GM23338 (cell line): ENCODE measurements at regions not wholly inside any gene's neighbourhood (a gene's known extent, or its start where the extent isn't known, plus 50 kb on each side); places are given as distances from the start of the nearest gene placed in this dataset.

Source experiments
- ATAC-seq: fragments of 200-7000 bp; cut with Tn5 transposase; 3 replicates; pipeline ENCODE4 v1.9.1; 2020
- DNase-seq: peaks from one replicate; pipeline ENCODE4 v3.0.0-alpha.2; 2015; ENCODE audit warnings: low spot score
- H2AFZ ChIP-seq: fragments of 200-600 bp; sonication (generic); 2 replicates; pipeline ENCODE4 v1.8.0; 2016; ENCODE audit warnings: antibody characterized with exemption, mild to moderate bottlenecking, moderate library complexity
- H3F3A ChIP-seq: fragments of 200-600 bp; sonication (generic); replicated peaks from 2 replicates; pipeline ENCODE4 v1.8.0; 2017; ENCODE audit warnings: antibody characterized with exemption, mixed run types, low read depth
- H3K27ac ChIP-seq: fragments of 200-600 bp; sonication (generic); 2 replicates; pipeline ENCODE4 v1.6.1; 2016; ENCODE audit warnings: low read depth
- H3K27me3 ChIP-seq: fragments of 200-600 bp; sonication (generic); 2 replicates; pipeline ENCODE4 v1.8.0; 2016; ENCODE audit warnings: mild to moderate bottlenecking, mixed run types, moderate library complexity; ENCODE audit not compliant: insufficient read depth
- H3K36me3 ChIP-seq: fragments of 200-600 bp; sonication (generic); 2 replicates; pipeline ENCODE4 v1.8.0; 2016; ENCODE audit warnings: mild to moderate bottlenecking; ENCODE audit not compliant: insufficient read depth
- H3K4me1 ChIP-seq: fragments of 200-600 bp; sonication (generic); 2 replicates; pipeline ENCODE4 v1.8.0; 2016; ENCODE audit warnings: mild to moderate bottlenecking, moderate library complexity; ENCODE audit not compliant: insufficient read depth
- H3K4me2 ChIP-seq: fragments of 200-600 bp; sonication (generic); 2 replicates; pipeline ENCODE4 v1.7.1; 2017; ENCODE audit warnings: mixed run types
- H3K4me3 ChIP-seq: fragments of 200-600 bp; sonication (generic); 2 replicates; pipeline ENCODE4 v1.6.1; 2016; ENCODE audit warnings: mixed run types
- H3K79me2 ChIP-seq: fragments of 200-600 bp; sonication (generic); replicated peaks from 2 replicates; pipeline ENCODE4 v1.8.0; 2017; ENCODE audit warnings: mild to moderate bottlenecking; ENCODE audit not compliant: insufficient read depth
- H3K9me2 ChIP-seq: fragments of 200-600 bp; sonication (generic); 2 replicates; pipeline ENCODE4 v1.8.0; 2017; ENCODE audit not compliant: insufficient read depth
- H4K20me1 ChIP-seq: fragments of 200-600 bp; sonication (generic); replicated peaks from 2 replicates; pipeline ENCODE4 v1.8.0; 2017; ENCODE audit warnings: mild to moderate bottlenecking; ENCODE audit not compliant: insufficient read depth
- H3K27ac Mint-ChIP-seq: 2 replicates; pipeline ENCODE4 v1.8.0; 2020; ENCODE audit warnings: inconsistent platforms, mild to moderate bottlenecking, moderate library complexity, mixed read lengths
- H3K27me3 Mint-ChIP-seq: 3 replicates; pipeline ENCODE4 v1.8.0; 2022; ENCODE audit warnings: low read depth, mild to moderate bottlenecking, moderate library complexity, mixed read lengths, inconsistent platforms; ENCODE audit not compliant: insufficient read depth, poor library complexity
- H3K36me3 Mint-ChIP-seq: 3 replicates; pipeline ENCODE4 v1.8.0; 2021; ENCODE audit warnings: low read depth, mild to moderate bottlenecking, inconsistent platforms, moderate library complexity, mixed read lengths
- H3K4me1 Mint-ChIP-seq: 3 replicates; pipeline ENCODE4 v1.8.0; 2020; ENCODE audit warnings: mild to moderate bottlenecking, inconsistent platforms, mixed read lengths
- H3K4me3 Mint-ChIP-seq: 3 replicates; pipeline ENCODE4 v1.8.0; 2021; ENCODE audit warnings: moderate library complexity, mild to moderate bottlenecking, inconsistent platforms, mixed read lengths
- H3K9me3 Mint-ChIP-seq: 3 replicates; pipeline ENCODE4 v1.8.0; 2020; ENCODE audit warnings: moderate library complexity, mild to moderate bottlenecking, inconsistent platforms, mixed read lengths
- CREB1 ChIP-seq: fragments of 250-450 bp; sonication (Bioruptor Pico); IDR thresholded peaks from 2 replicates; pipeline ENCODE4 v1.5.0; 2020; ENCODE audit warnings: low read depth, mild to moderate bottlenecking, moderate library complexity
- CTCF ChIP-seq, 2 experiments: fragments of 200-600 bp in 1 of 2; sonication (generic) in 1 of 2; conservative IDR thresholded peaks; 2 replicates each; pipeline versions ENCODE4 v1.5.1 to v1.6.1; 2016 to 2017; ENCODE audit warnings: antibody characterized with exemption in 2 of 2, low read depth in 2 of 2, mild to moderate bottlenecking in 2 of 2, moderate library complexity in 1 of 2
- EZH2 ChIP-seq: fragments of 200-600 bp; sonication (generic); IDR thresholded peaks from one replicate; pipeline ENCODE4 v1.8.0; 2017; ENCODE audit warnings: antibody characterized with exemption, mild to moderate bottlenecking, low read depth; ENCODE audit not compliant: unreplicated experiment
- EZH2phosphoT487 ChIP-seq: fragments of 200-600 bp; sonication (generic); IDR thresholded peaks from one replicate; pipeline ENCODE4 v1.8.1; 2018; ENCODE audit warnings: antibody characterized with exemption; ENCODE audit not compliant: unreplicated experiment
- JUNB ChIP-seq: IDR thresholded peaks from one replicate; pipeline ENCODE4 v1.6.1; 2016; ENCODE audit warnings: antibody characterized with exemption; ENCODE audit not compliant: unreplicated experiment
- NANOG ChIP-seq: IDR thresholded peaks from 2 replicates; pipeline ENCODE4 v1.6.1; 2016; ENCODE audit warnings: antibody characterized with exemption, borderline replicate concordance
- POLR2AphosphoS5 ChIP-seq: IDR thresholded peaks from 2 replicates; pipeline ENCODE4 v1.6.1; 2016; ENCODE audit warnings: antibody characterized with exemption, low read depth
- REST ChIP-seq: IDR thresholded peaks from one replicate; pipeline ENCODE4 v1.6.1; 2018; ENCODE audit warnings: antibody characterized with exemption; ENCODE audit not compliant: unreplicated experiment
- ZNF114 ChIP-seq: fragments of 250-450 bp; sonication (Bioruptor Pico); IDR thresholded peaks from 2 replicates; pipeline ENCODE4 v1.5.0; 2020; ENCODE audit warnings: mild to moderate bottlenecking, moderate library complexity
- ZNF331 ChIP-seq: fragments of 250-450 bp; sonication (Bioruptor Pico); IDR thresholded peaks from 2 replicates; pipeline ENCODE4 v1.5.0; 2020; ENCODE audit warnings: low read depth, mild to moderate bottlenecking, moderate library complexity
- ZNF462 ChIP-seq: fragments of 250-450 bp; sonication (Bioruptor Pico); IDR thresholded peaks from 2 replicates; pipeline ENCODE4 v1.5.0; 2020; ENCODE audit warnings: mild to moderate bottlenecking, moderate library complexity

GRCh38 chr12:89216211-89216952, 135.9 kb downstream of the DUSP6 start (continued):
- TF ChIP-seq CTCF (conservative IDR thresholded peaks at IDR 0.05; ENCODE audit: low read depth in 2 of 2): no peak

GRCh38 chr12:89215196-89215595, 137.1 kb downstream of the DUSP6 start:
- DNase-seq (no peak), ATAC-seq (no peak)
- Mint-ChIP-seq H3K4me1 (peaks cover 19% of the 10 kb centered on the region), H3K9me3 (peaks cover 3% of the 10 kb centered on the region; the same call in 1 of the 3 replicates), H3K4me3 (no peak overlapping the region), H3K27ac (no peak overlapping the region), H3K27me3 (no peaks in the 10 kb centered on the region), H3K36me3 (no peaks in the 10 kb centered on the region)
- H3K36me3 ChIP-seq: no peaks in the 10 kb centered on the region
- H3K4me2 ChIP-seq: no peak overlapping the region
- no peaks in the 10 kb centered on the region for H4K20me1 ChIP-seq
- H3K4me3 ChIP-seq: no peak overlapping the region
- no peaks in the 10 kb centered on the region for H3K27me3 ChIP-seq
- H3K9me2 ChIP-seq: no peaks in the 10 kb centered on the region
- no peaks in the 10 kb centered on the region for H3K79me2 ChIP-seq
- no peak overlapping the region for H2AFZ ChIP-seq
- no peaks in the 10 kb centered on the region for H3F3A ChIP-seq
- no peaks in the 10 kb centered on the region for H3K4me1 ChIP-seq
- H3K27ac ChIP-seq: no peak overlapping the region
- TF ChIP-seq EZH2 (no peak), ZNF462 (CRISPR knock-in tag) (no peak), REST (no peak), CREB1 (CRISPR knock-in tag) (no peak), EZH2phosphoT487 (no peak), CTCF (conservative IDR thresholded peaks at IDR 0.05; ENCODE audit: low read depth in 2 of 2) (no peak), NANOG (no peak), POLR2AphosphoS5 (no peak), JUNB (no peak), ZNF331 (CRISPR knock-in tag) (no peak), ZNF114 (CRISPR knock-in tag) (no peak)
